ENCODE measurements at regions not wholly inside any gene's neighbourhood (a gene's known extent, or its start where the extent isn't known, plus 50 kb on each side); places are given as distances from the start of the nearest gene placed in this dataset.

DNA sequence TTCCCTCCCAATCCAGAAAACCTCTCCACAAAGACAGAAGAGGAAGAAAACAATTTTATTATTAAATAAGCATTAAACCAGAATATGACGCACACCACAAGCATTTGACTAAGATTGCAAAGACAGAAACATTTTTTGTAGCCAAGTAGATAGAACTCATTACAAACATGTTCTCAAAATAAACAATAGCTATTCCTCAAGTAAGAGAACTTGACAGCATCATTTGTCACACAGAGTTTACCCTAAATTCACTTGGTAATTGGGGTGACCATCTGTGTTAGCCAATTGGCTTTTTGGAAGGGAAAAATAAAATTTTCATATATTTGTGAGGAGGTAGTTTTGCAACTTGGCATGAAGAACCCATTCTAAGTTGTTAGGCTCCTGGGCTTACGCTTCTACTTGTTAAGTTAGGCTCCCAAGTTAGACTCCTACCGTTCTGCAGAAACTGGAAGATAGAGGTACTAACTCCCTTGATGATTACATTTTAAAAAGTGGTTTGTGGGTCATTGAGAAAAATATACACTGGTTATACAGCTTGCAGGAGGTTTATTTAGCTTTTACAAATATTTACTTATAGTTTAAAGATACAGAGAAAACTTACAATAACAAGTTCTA lies 618.6 kb upstream of the CNTNAP2 start:
- POLR2A ChIA-PET (ENCODE audit: unreplicated experiment) = no interaction called here
- Histone ChIP-seq H4K8ac (ENCODE audit: low read depth in 2 of 2, low read length in 2 of 2) (no peak overlapping the region), H3K27me3 (ENCODE audit: control insufficient read depth, insufficient read depth, low read length) (no peaks in the 10 kb centered on the region), H3K9me1 (ENCODE audit: insufficient read depth, low read length) (no peaks in the 10 kb centered on the region), H2AK5ac (ENCODE audit: low read depth, low read length) (no peak overlapping the region), H2AFZ (replicated peaks; ENCODE audit: low read length, poor library complexity) (no peak overlapping the region), H2BK20ac (ENCODE audit: low read depth, low read length) (no peak overlapping the region), H3K14ac (replicated peaks; ENCODE audit: low read depth, low read length) (no peak overlapping the region), H2BK15ac (ENCODE audit: low read depth, low read length) (no peak overlapping the region), H3K27ac (ENCODE audit: insufficient read depth, low read length) (no peak overlapping the region), H2BK120ac (ENCODE audit: low read depth, low read length) (no peak overlapping the region), H3K56ac (ENCODE audit: extremely low read depth, insufficient read depth, low read length) (no peak overlapping the region), H2AK9ac (replicated peaks; ENCODE audit: low read depth, low read length, poor library complexity) (no peak overlapping the region), H3K4ac (ENCODE audit: low read depth, low read length) (no peak overlapping the region), H3K9me3 (ENCODE audit: control insufficient read depth, insufficient read depth, low read length) (peaks cover 4% of the 10 kb centered on the region), H3K4me1 (ENCODE audit: control insufficient read depth, insufficient read depth, low read length) (no peaks in the 10 kb centered on the region), H3K4me2 (ENCODE audit: low read depth, low read length) (no peak overlapping the region), H4K5ac (ENCODE audit: low read depth, low read length) (no peak overlapping the region), H4K91ac (ENCODE audit: insufficient read depth, low read depth, low read length) (no peak overlapping the region), H3K23ac (ENCODE audit: low read depth, low read length) (no peak overlapping the region), H3K36me3 (ENCODE audit: control insufficient read depth, insufficient read depth, low read length) (no peaks in the 10 kb centered on the region), H3K79me1 (ENCODE audit: low read depth in 1 of 2, low read length in 2 of 2) (no peaks in the 10 kb centered on the region), H3K18ac (ENCODE audit: low read depth, low read length) (no peak overlapping the region), H3K9ac (ENCODE audit: low read depth, low read length) (no peak overlapping the region), H2BK5ac (ENCODE audit: low read depth, low read length, poor library complexity, severe bottlenecking) (no peak overlapping the region), H3K4me3 (ENCODE audit: insufficient read depth, low read depth, low read length) (no peak overlapping the region), H4K20me1 (ENCODE audit: insufficient read depth, low read length) (no peaks in the 10 kb centered on the region)
- DNase-seq (no peak), ATAC-seq (ENCODE audit: low read depth) (no peak)
- dilution Hi-C loops (cut with HindIII; ENCODE audit: low sequenced_read_pairs, unreplicated experiment) (no loop called here), intact Hi-C loops (cut with micrococcal nuclease) (no loop called here), in situ Hi-C loops (cut with MboI; ENCODE audit: low sequenced_read_pairs) (no loop called here)
- no peak for TF ChIP-seq CEBPB (IDR thresholded peaks at IDR 0.05; ENCODE audit: low read depth, low read length)
- BruUV-seq (replicated peaks) = no TSS peak
- CTCF ChIA-PET = interaction anchor here (0.8 kb wide), 1 partner anchor 127 kb away, joined by 3 read pairs; no protein-coding TSS in a partner anchor
- WGBS, 2 experiments (ENCODE audit: extremely low coverage in 2 of 2, insufficient read length in 1 of 2) = no CpG with 5 or more reads among the region's 3 CpGs

Measured in IMR-90 (cell line).